CD14-positive monocyte (primary cell): ENCODE measurements at regions not wholly inside any gene's neighbourhood (a gene's known extent, or its start where the extent isn't known, plus 50 kb on each side); places are given as distances from the start of the nearest gene placed in this dataset.

Experiments
- DNase-seq, 3 donors: peaks; one replicate each; pipeline ENCODE4 v3.0.0-alpha.2; 2011 to 2022
- H2AFZ ChIP-seq: 2 replicates; pipeline ENCODE4 v1.6.0; 2012; ENCODE audit warnings: mild to moderate bottlenecking, low read depth, low read length, inconsistent platforms; ENCODE audit not compliant: insufficient read depth, poor library complexity, severe bottlenecking
- H3K27ac ChIP-seq, 2 donors: 1 replicate in 1 of 2; 2 replicates in 1 of 2; pipeline ENCODE4 v1.5.1; 2012 to 2013; ENCODE audit warnings: low read length in 2 of 2, control low read depth in 1 of 2, inconsistent platforms in 1 of 2, low read depth in 1 of 2, mild to moderate bottlenecking in 1 of 2
- H3K27me3 ChIP-seq, 2 donors: one replicate each; pipeline versions ENCODE4 v1.6.0 to v1.6.1; 2011 to 2013; ENCODE audit warnings: low read length in 2 of 2; ENCODE audit not compliant: control insufficient read depth in 2 of 2, insufficient read depth in 2 of 2
- H3K36me3 ChIP-seq, 2 donors: replicated peaks in 1 of 2; 1 replicate in 1 of 2; 2 replicates in 1 of 2; pipeline versions ENCODE4 v1.5.1 to v1.6.1; 2012 to 2013; ENCODE audit warnings: low read length in 2 of 2, control low read depth in 1 of 2, inconsistent platforms in 1 of 2, mild to moderate bottlenecking in 1 of 2; ENCODE audit not compliant: insufficient read depth in 2 of 2, control insufficient read depth in 1 of 2
- H3K4me1 ChIP-seq, 2 donors: 1 replicate in 1 of 2; 2 replicates in 1 of 2; pipeline versions ENCODE4 v1.5.1 to v1.6.1; 2012 to 2013; ENCODE audit warnings: low read length in 2 of 2, control low read depth in 1 of 2, inconsistent platforms in 1 of 2, mild to moderate bottlenecking in 1 of 2, moderate library complexity in 1 of 2; ENCODE audit not compliant: insufficient read depth in 2 of 2, control insufficient read depth in 1 of 2
- H3K4me2 ChIP-seq: replicated peaks from 2 replicates; pipeline ENCODE3; 2012; ENCODE audit warnings: low read length, moderate library complexity, mild to moderate bottlenecking; ENCODE audit not compliant: poor library complexity, severe bottlenecking; ENCODE audit errors: extremely low read depth
- H3K4me3 ChIP-seq, 3 experiments: fragments of 200-600 bp in 1 of 3; sonication (generic) in 1 of 3; replicated peaks in 1 of 3; 1 replicate in 2 of 3; 2 replicates in 1 of 3; pipeline ENCODE4 v1.5.1; 2011 to 2013; ENCODE audit warnings: low read length in 3 of 3, mild to moderate bottlenecking in 3 of 3, control low read depth in 2 of 3, low read depth in 2 of 3, inconsistent platforms in 1 of 3, moderate library complexity in 1 of 3
- H3K79me2 ChIP-seq: 2 replicates; pipeline ENCODE4 v1.6.0; 2012; ENCODE audit warnings: mild to moderate bottlenecking, control low read depth, inconsistent platforms, low read length, moderate library complexity; ENCODE audit not compliant: insufficient read depth
- H3K9ac ChIP-seq: 2 replicates; pipeline ENCODE4 v1.6.0; 2017; ENCODE audit warnings: low read length, mild to moderate bottlenecking; ENCODE audit not compliant: insufficient read depth, poor library complexity, severe bottlenecking
- H3K9me3 ChIP-seq, 2 donors: replicated peaks in 1 of 2; 1 replicate in 1 of 2; 2 replicates in 1 of 2; pipeline versions ENCODE4 v1.5.1 to v1.6.1; 2012 to 2013; ENCODE audit warnings: low read length in 2 of 2, control low read depth in 1 of 2; ENCODE audit not compliant: control insufficient read depth in 1 of 2, insufficient read depth in 1 of 2
- H4K20me1 ChIP-seq: 2 replicates; pipeline ENCODE4 v1.6.0; 2012; ENCODE audit warnings: mild to moderate bottlenecking, low read length, control low read depth, moderate library complexity; ENCODE audit not compliant: insufficient read depth
- H3K27ac Mint-ChIP-seq, 7 donors: one replicate each; pipeline ENCODE4 v1.8.0; 2020; ENCODE audit warnings: mild to moderate bottlenecking in 7 of 7, mixed read lengths in 7 of 7, moderate library complexity in 6 of 7, inconsistent platforms in 2 of 7
- H3K27me3 Mint-ChIP-seq, 3 donors: one replicate each; pipeline ENCODE4 v1.8.0; 2021 to 2022; ENCODE audit warnings: low read depth in 3 of 3, mild to moderate bottlenecking in 3 of 3, mixed read lengths in 3 of 3, moderate library complexity in 3 of 3, inconsistent platforms in 1 of 3
- H3K36me3 Mint-ChIP-seq, 2 donors: one replicate each; pipeline ENCODE4 v1.8.0; 2020; ENCODE audit warnings: mixed read lengths in 2 of 2, inconsistent platforms in 1 of 2, mild to moderate bottlenecking in 1 of 2
- H3K4me1 Mint-ChIP-seq: one replicate; pipeline ENCODE4 v1.8.0; 2020; ENCODE audit warnings: mild to moderate bottlenecking, mixed read lengths
- H3K4me3 Mint-ChIP-seq, 2 donors: one replicate each; pipeline ENCODE4 v1.8.0; 2020; ENCODE audit warnings: mild to moderate bottlenecking in 2 of 2, mixed read lengths in 2 of 2, moderate library complexity in 1 of 2
- H3K9me3 Mint-ChIP-seq, 7 donors: one replicate each; pipeline ENCODE4 v1.8.0; 2020 to 2022; ENCODE audit warnings: mixed read lengths in 7 of 7, mild to moderate bottlenecking in 6 of 7, moderate library complexity in 6 of 7, inconsistent platforms in 2 of 7
- CTCF ChIP-seq: fragments of 200-600 bp; IDR thresholded peaks from one replicate; pipeline ENCODE4 v1.8.0; 2022; ENCODE audit warnings: antibody characterized with exemption, mild to moderate bottlenecking
- WGBS: methylation state at CpG from one replicate; pipeline ENCODE4 v1.1.5; 2013; ENCODE audit warnings: missing lambda C conversion rate; ENCODE audit not compliant: insufficient coverage; 5-methylcytosine and 5-hydroxymethylcytosine counted together
- intact Hi-C, 2 donors: fragments of 100-400 bp; cut with micrococcal nuclease; formaldehyde crosslinking; loops; one replicate each; pipeline versions ENCODE4 v1.15.0 to v1.15.1; 2023

GRCh38 chr12:107948391-107948945 lies 174.0 kb downstream of the ASCL4 start:
- H3K36me3 Mint-ChIP-seq, result no peaks in the 10 kb centered on the region
- no peak for DNase-seq
- H3K27ac Mint-ChIP-seq, result no peak overlapping the region
- H3K4me1 Mint-ChIP-seq, result no peaks in the 10 kb centered on the region
- H3K4me2 ChIP-seq, result no peak overlapping the region
- no peaks in the 10 kb centered on the region for H4K20me1 ChIP-seq
- no peak overlapping the region for H3K4me3 ChIP-seq
- no peak overlapping the region for H3K9ac ChIP-seq
- no peaks in the 10 kb centered on the region for H3K9me3 ChIP-seq
- WGBS, result 89% methylated on average over 4 of the region's 12 CpGs
- H3K4me3 Mint-ChIP-seq, result no peak overlapping the region
- no peak overlapping the region for H2AFZ ChIP-seq
- H3K27me3 Mint-ChIP-seq, result peaks cover 12 to 17% (median 17%) of the 10 kb centered on the region in 3 donors
- peaks cover 0 to 2% (median 0%) of the 10 kb centered on the region in 7 donors for H3K9me3 Mint-ChIP-seq
- no peaks in the 10 kb centered on the region for H3K4me1 ChIP-seq
- TF ChIP-seq CTCF, result no peak
- peaks cover 2% of the 10 kb centered on the region in 2 donors for H3K27me3 ChIP-seq
- no peaks in the 10 kb centered on the region for H3K79me2 ChIP-seq
- H3K27ac ChIP-seq, result no peak overlapping the region
- intact Hi-C loops, result no loop called here
- H3K36me3 ChIP-seq, result no peaks in the 10 kb centered on the region

- H3K9me3 ChIP-seq, result peaks cover 0 to under 1% of the 10 kb centered on the region in 2 donors
- H3K4me3 ChIP-seq, result no peak overlapping the region
- no peaks in the 10 kb centered on the region for H3K4me1 Mint-ChIP-seq
- H3K4me2 ChIP-seq, result no peak overlapping the region
- no peaks in the 10 kb centered on the region for H3K79me2 ChIP-seq
- H4K20me1 ChIP-seq, result no peaks in the 10 kb centered on the region
- H3K9ac ChIP-seq, result no peak overlapping the region
- H3K27me3 Mint-ChIP-seq, result peaks cover 10 to 19% (median 13%) of the 10 kb centered on the region in 3 donors
- no peak overlapping the region for H3K27ac Mint-ChIP-seq
- no peaks in the 10 kb centered on the region for H3K36me3 Mint-ChIP-seq
- no peak for TF ChIP-seq CTCF
- H3K9me3 Mint-ChIP-seq, result peaks cover 0 to 3% (median 0%) of the 10 kb centered on the region in 7 donors
- peaks cover 0 to 2% of the 10 kb centered on the region in 2 donors for H3K27me3 ChIP-seq
- intact Hi-C loops, result no loop called here
- H3K36me3 ChIP-seq, result no peaks in the 10 kb centered on the region
- H2AFZ ChIP-seq, result no peak overlapping the region
- WGBS, result 100% methylated on average over 1 of the region's 2 CpGs
- DNase-seq, result no peak
- no peaks in the 10 kb centered on the region for H3K4me1 ChIP-seq
- no peak overlapping the region for H3K4me3 Mint-ChIP-seq
- H3K27ac ChIP-seq, result no peak overlapping the region
Measured at GRCh38 chr12:107951024-107951423, 176.5 kb downstream of the ASCL4 start.
